Lower leg skin (tissue), 3 donors: ENCODE measurements at regions not wholly inside any gene's neighbourhood (a gene's known extent, or its start where the extent isn't known, plus 50 kb on each side); places are given as distances from the start of the nearest gene placed in this dataset.

Experiments
- POLR2A ChIP-seq, 2 donors: fragments of 450-650 bp; IDR thresholded peaks; one replicate each; pipeline ENCODE4 v1.6.1; 2016 to 2017; ENCODE audit warnings: antibody characterized with exemption in 2 of 2, mild to moderate bottlenecking in 1 of 2, moderate library complexity in 1 of 2
- TF ChIP-seq, protein P1 (sequence below), 3 donors: fragments of 450-650 bp; IDR thresholded peaks; one replicate each; pipeline ENCODE4 v1.5.1; 2016; ENCODE audit warnings: antibody characterized with exemption in 3 of 3, mild to moderate bottlenecking in 3 of 3, moderate library complexity in 2 of 3

DNA sequence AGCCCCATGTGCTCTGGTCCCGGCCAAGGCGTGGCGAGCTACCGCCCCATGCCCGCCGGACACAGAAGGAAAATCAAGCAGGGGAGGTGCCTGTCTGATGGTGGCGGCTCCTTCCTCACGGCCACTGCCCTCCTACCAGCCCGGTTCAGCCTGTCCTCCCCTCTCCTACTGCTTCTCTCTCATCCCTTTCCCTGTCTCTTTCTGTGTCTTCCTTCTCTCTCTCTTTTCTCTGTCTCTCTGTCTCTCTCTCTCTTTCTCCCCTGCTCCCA, 279.1 kb downstream of the ASMT start:
- TF ChIP-seq, protein P1, sequence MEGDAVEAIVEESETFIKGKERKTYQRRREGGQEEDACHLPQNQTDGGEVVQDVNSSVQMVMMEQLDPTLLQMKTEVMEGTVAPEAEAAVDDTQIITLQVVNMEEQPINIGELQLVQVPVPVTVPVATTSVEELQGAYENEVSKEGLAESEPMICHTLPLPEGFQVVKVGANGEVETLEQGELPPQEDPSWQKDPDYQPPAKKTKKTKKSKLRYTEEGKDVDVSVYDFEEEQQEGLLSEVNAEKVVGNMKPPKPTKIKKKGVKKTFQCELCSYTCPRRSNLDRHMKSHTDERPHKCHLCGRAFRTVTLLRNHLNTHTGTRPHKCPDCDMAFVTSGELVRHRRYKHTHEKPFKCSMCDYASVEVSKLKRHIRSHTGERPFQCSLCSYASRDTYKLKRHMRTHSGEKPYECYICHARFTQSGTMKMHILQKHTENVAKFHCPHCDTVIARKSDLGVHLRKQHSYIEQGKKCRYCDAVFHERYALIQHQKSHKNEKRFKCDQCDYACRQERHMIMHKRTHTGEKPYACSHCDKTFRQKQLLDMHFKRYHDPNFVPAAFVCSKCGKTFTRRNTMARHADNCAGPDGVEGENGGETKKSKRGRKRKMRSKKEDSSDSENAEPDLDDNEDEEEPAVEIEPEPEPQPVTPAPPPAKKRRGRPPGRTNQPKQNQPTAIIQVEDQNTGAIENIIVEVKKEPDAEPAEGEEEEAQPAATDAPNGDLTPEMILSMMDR (IDR thresholded peaks at IDR 0.05), result no peak
- no peak for TF ChIP-seq POLR2A (IDR thresholded peaks at IDR 0.05)
